K562 (cell line): ENCODE measurements at regions not wholly inside any gene's neighbourhood (a gene's known extent, or its start where the extent isn't known, plus 50 kb on each side); places are given as distances from the start of the nearest gene placed in this dataset.

Experiments
- ARNT ChIP-seq, 2 experiments: fragments of 450-650 bp; IDR thresholded peaks; 2 replicates each; pipeline ENCODE4 v1.6.1; 2016; ENCODE audit warnings: mild to moderate bottlenecking in 1 of 2
- CBFA2T3 ChIP-seq: fragments of 450-650 bp; IDR thresholded peaks from 2 replicates; pipeline ENCODE4 v1.6.1; 2017
- CHD7 ChIP-seq: fragments of 200-600 bp; sonication (generic); IDR thresholded peaks from one replicate; pipeline ENCODE4 v1.6.1; 2012; ENCODE audit warnings: mild to moderate bottlenecking, low read depth, low read length, inconsistent platforms
- EZH2 ChIP-seq: IDR thresholded peaks from 2 replicates; pipeline ENCODE4 v1.6.1; 2012; ENCODE audit warnings: low read depth, mild to moderate bottlenecking, inconsistent platforms, low read length, borderline replicate concordance
- KDM1A ChIP-seq, 2 experiments: fragments of 450-650 bp; IDR thresholded peaks; 2 replicates each; pipeline ENCODE4 v1.6.1; 2016; ENCODE audit warnings: mild to moderate bottlenecking in 2 of 2
- NCOR1 ChIP-seq: fragments of 450-650 bp; IDR thresholded peaks from 2 replicates; pipeline ENCODE4 v1.6.1; 2016; ENCODE audit warnings: mild to moderate bottlenecking, moderate library complexity
- POLR2AphosphoS5 ChIP-seq: IDR thresholded peaks from 2 replicates; pipeline ENCODE4 v1.6.1; 2011; ENCODE audit warnings: mild to moderate bottlenecking, low read depth, low read length, moderate library complexity; ENCODE audit not compliant: control insufficient read depth, insufficient read depth
- PYGO2 ChIP-seq: fragments of 450-650 bp; IDR thresholded peaks from 2 replicates; pipeline ENCODE4 v1.6.1; 2016; ENCODE audit warnings: mild to moderate bottlenecking, missing genetic modification characterization, moderate library complexity, missing compliant biosample characterization
- SOX6 ChIP-seq: fragments of 450-650 bp; IDR thresholded peaks from 2 replicates; pipeline ENCODE4 v1.6.1; 2014; ENCODE audit warnings: mild to moderate bottlenecking
- SREBF2 ChIP-seq: sonication (generic); formaldehyde crosslinking; IDR thresholded peaks from 2 replicates; pipeline ENCODE4 v1.4.0; 2020; ENCODE audit warnings: mild to moderate bottlenecking, missing genetic modification reagents
- TCF7 ChIP-seq: sonication (generic); IDR thresholded peaks from 2 replicates; pipeline ENCODE4 v1.6.1; 2016; ENCODE audit warnings: antibody characterized with exemption, borderline replicate concordance
- TRIM24 ChIP-seq, 2 experiments: fragments of 450-650 bp; IDR thresholded peaks; 2 replicates each; pipeline ENCODE4 v1.6.1; 2016
- ZHX1 ChIP-seq: fragments of 150-350 bp; conservative IDR thresholded peaks from 2 replicates; pipeline ENCODE4 v1.6.1; 2014; ENCODE audit warnings: low read length
- ZNF436 ChIP-seq: fragments of 250-450, 450-650 bp; sonication (Bioruptor Pico); formaldehyde crosslinking; IDR thresholded peaks from 2 replicates; pipeline ENCODE4 v1.7.0; 2020; ENCODE audit warnings: mild to moderate bottlenecking

GRCh38 chr7:54880326-54880989, 121.4 kb upstream of the SEC61G start:
- TF ChIP-seq ZHX1, result no peak
- no peak for TF ChIP-seq ZNF436 (CRISPR knock-in tag)
- no peak for TF ChIP-seq TCF7
- TF ChIP-seq CBFA2T3, result no peak
- TF ChIP-seq KDM1A (IDR thresholded peaks at IDR 0.05), result no peak
- TF ChIP-seq NCOR1, result no peak
- no peak for TF ChIP-seq SOX6
- no peak for TF ChIP-seq SREBF2
- no peak for TF ChIP-seq POLR2AphosphoS5
- TF ChIP-seq PYGO2 (tag), result no peak
- TF ChIP-seq EZH2, result no peak
- TF ChIP-seq CHD7, result no peak
- TF ChIP-seq TRIM24 (IDR thresholded peaks at IDR 0.05), result no peak
- TF ChIP-seq ARNT (IDR thresholded peaks at IDR 0.05), result no peak
